GM12891 (cell line): ENCODE measurements at regions not wholly inside any gene's neighbourhood (a gene's known extent, or its start where the extent isn't known, plus 50 kb on each side); places are given as distances from the start of the nearest gene placed in this dataset.

Source experiments
- POLR2A ChIP-seq: IDR thresholded peaks from 2 replicates; pipeline ENCODE4 v1.6.1; 2011; ENCODE audit warnings: low read depth, low read length, control low read depth
- POLR2AphosphoS5 ChIP-seq: IDR thresholded peaks from 2 replicates; pipeline ENCODE4 v1.6.1; 2011; ENCODE audit warnings: low read depth, low read length, control low read depth
- TAF1 ChIP-seq: IDR thresholded peaks from 2 replicates; pipeline ENCODE4 v1.6.1; 2011; ENCODE audit warnings: low read depth, low read length, control low read depth

DNA sequence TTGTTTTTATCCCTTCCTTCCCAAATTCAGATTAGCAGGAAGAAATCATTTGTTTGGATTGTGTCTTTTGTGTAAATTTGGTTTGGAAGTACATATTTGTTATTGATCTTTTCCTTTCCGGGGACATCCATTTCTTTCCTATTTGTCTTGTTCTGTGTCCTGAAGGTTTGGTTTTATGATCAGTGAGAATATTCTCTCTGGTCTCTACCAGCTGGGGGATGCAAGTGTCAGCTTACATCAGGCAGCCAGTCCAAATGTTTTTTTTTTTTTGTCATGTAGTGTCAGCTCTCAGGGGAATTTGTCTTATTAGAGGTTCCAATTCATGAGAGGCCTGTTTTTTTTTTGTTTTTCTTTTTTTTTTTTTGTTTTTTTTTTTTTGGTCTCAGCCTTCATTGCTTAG, 479.2 kb upstream of the LRRC7 start:
- TF ChIP-seq POLR2A (no peak), POLR2AphosphoS5 (no peak), TAF1 (no peak)
